ENCODE measurements at regions not wholly inside any gene's neighbourhood (a gene's known extent, or its start where the extent isn't known, plus 50 kb on each side); places are given as distances from the start of the nearest gene placed in this dataset.

- no peak for DNase-seq (ENCODE audit: low spot score)
- no peaks in the 10 kb centered on the region for H3K36me3 ChIP-seq
- no peaks in the 10 kb centered on the region for H3K27me3 ChIP-seq
- no peak for TF ChIP-seq CTCF (IDR thresholded peaks at IDR 0.05)
- no peaks in the 10 kb centered on the region for H3K4me1 ChIP-seq
- no peaks in the 10 kb centered on the region for H3K9me3 ChIP-seq
- H3K4me3 ChIP-seq = no peak overlapping the region
- no peak overlapping the region for H3K27ac ChIP-seq
Measured at GRCh38 chr12:90741611-90742010, 213.4 kb downstream of the CCER1 start.

GRCh38 chr12:90729736-90730135 lies 225.2 kb downstream of the CCER1 start:
- Histone ChIP-seq H3K36me3 (no peaks in the 10 kb centered on the region), H3K4me1 (no peaks in the 10 kb centered on the region), H3K9me3 (no peaks in the 10 kb centered on the region), H3K4me3 (no peak overlapping the region), H3K27me3 (no peaks in the 10 kb centered on the region), H3K27ac (no peak overlapping the region)
- no peak for DNase-seq (ENCODE audit: low spot score)
- TF ChIP-seq CTCF (IDR thresholded peaks at IDR 0.05) = no peak

GRCh38 chr12:90712671-90713070 lies 242.3 kb downstream of the CCER1 start:
- TF ChIP-seq CTCF (IDR thresholded peaks at IDR 0.05) = no peak
- H3K27ac ChIP-seq = no peak overlapping the region

GRCh38 chr12:90710711-90711110 lies 244.3 kb downstream of the CCER1 start:
- Histone ChIP-seq H3K36me3 (no peaks in the 10 kb centered on the region), H3K27ac (no peak overlapping the region), H3K4me3 (no peak overlapping the region), H3K4me1 (no peaks in the 10 kb centered on the region), H3K9me3 (no peaks in the 10 kb centered on the region), H3K27me3 (no peaks in the 10 kb centered on the region)
- no peak for DNase-seq (ENCODE audit: low spot score)
- TF ChIP-seq CTCF (IDR thresholded peaks at IDR 0.05) = no peak

More at GRCh38 chr12:90712671-90713070, 242.3 kb downstream of the CCER1 start:
- Histone ChIP-seq H3K36me3 (no peaks in the 10 kb centered on the region), H3K27me3 (no peaks in the 10 kb centered on the region), H3K4me3 (no peak overlapping the region), H3K4me1 (no peaks in the 10 kb centered on the region), H3K9me3 (no peaks in the 10 kb centered on the region)
- DNase-seq (ENCODE audit: low spot score) = no peak

GRCh38 chr12:90706036-90706435 lies 248.9 kb downstream of the CCER1 start:
- Histone ChIP-seq H3K27me3 (no peaks in the 10 kb centered on the region), H3K9me3 (no peaks in the 10 kb centered on the region), H3K4me1 (no peaks in the 10 kb centered on the region), H3K36me3 (no peaks in the 10 kb centered on the region), H3K4me3 (no peak overlapping the region), H3K27ac (no peak overlapping the region)
- no peak for TF ChIP-seq CTCF (IDR thresholded peaks at IDR 0.05)
- no peak for DNase-seq (ENCODE audit: low spot score)

GRCh38 chr12:90695415-90695814 lies 259.6 kb downstream of the CCER1 start:
- no peak for TF ChIP-seq CTCF (IDR thresholded peaks at IDR 0.05)
- Histone ChIP-seq H3K27me3 (no peaks in the 10 kb centered on the region), H3K9me3 (no peaks in the 10 kb centered on the region), H3K27ac (no peak overlapping the region), H3K4me1 (no peaks in the 10 kb centered on the region), H3K36me3 (no peaks in the 10 kb centered on the region), H3K4me3 (no peak overlapping the region)
- no peak for DNase-seq (ENCODE audit: low spot score)

All from right atrium auricular region (tissue), 2 donors.